ENCODE measurements at regions not wholly inside any gene's neighbourhood (a gene's known extent, or its start where the extent isn't known, plus 50 kb on each side); places are given as distances from the start of the nearest gene placed in this dataset.
A peak's percentile ranks its signal among the peaks of the same experiment; 100 is the strongest.

DNA sequence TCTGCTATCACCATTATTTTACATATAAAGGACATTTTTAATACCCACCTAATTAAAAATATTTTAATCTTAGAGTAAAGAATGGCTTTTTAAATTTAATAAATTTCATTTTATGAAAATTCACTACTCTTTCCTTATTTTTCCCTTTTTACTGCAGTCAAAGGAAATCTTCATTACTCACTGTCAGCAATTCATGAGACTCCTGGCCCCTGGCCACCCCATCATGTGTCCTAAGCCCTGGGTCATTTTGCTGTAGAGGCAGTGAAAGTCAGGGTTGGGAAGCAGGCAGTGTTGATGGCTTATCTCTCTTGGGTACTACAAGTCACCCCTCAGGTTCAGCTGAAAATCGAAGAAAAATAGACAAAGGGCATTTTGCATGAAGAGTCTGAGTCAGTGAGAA is 468.6 kb upstream of the CCL2 start:
- DNase-seq: peak in 4 of 7 donors; percentile 8 to 32 (median 16)

DNA sequence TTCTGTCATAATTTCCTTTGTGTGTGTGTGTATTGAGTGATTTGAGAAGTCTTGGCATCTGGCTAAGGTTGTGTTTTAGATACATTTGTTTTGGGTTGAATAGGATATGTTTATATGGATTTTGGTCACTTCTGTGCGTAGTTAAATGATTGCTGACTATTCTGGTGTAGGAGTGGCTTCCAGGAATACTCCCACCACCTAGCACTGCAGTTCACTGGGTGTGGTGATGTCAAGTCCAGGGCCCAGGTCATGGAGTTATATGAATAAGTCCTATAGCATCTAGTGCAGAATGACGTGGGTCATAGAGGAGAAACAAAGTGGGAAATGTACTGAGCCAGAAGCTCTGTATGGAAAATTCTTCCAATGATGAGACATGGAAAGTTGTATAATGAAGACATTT is 465.4 kb upstream of the CCL2 start:
- intact Hi-C loops (cut with DNase I): no loop called here
- WGBS, 4 donors: 38 to 63% (median 60%) methylated on average over 2 of the region's 2 CpGs
- DNase-seq: no peak

More for the DNA sequence above, 468.6 kb upstream of the CCL2 start:
- Histone ChIP-seq H3K27ac (no peak overlapping the region), H3K27me3 (no peaks in the 10 kb centered on the region), H3K36me3 (replicated peaks in 1 of 2) (no peaks in the 10 kb centered on the region), H3K4me3 (no peak overlapping the region), H3K4me1 (replicated peaks in 1 of 2) (no peaks in the 10 kb centered on the region), H3K9me3 (replicated peaks in 1 of 3) (no peaks in the 10 kb centered on the region)
- 43 to 64% (median 55%) methylated on average over 1 of the region's 1 CpG for WGBS, 4 donors
- intact Hi-C loops (cut with DNase I): no loop called here
- no peak for TF ChIP-seq POLR2A (IDR thresholded peaks at IDR 0.05)

DNA sequence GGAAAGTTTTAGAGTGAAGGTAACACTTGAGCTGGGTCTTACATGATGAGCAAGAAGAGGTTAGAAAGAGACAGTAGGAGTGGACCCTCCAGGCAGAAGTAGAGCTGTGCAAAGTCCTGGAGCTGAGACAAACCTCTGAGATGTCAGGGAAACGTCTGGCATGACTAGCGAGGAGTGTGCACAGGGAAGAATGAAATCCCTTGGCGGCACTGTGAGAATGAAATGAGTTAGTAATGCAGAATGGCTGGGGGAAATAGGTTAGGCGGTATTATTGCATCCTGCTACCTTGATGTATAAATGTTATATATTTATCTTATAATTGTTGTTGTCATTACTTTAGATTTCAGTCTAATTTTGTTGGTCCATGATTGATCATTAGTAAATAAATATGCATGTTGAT is 457.9 kb upstream of the CCL2 start:
- H3K27me3 ChIP-seq: peaks cover 4% of the 10 kb centered on the region
- H3K9me3 ChIP-seq (replicated peaks in 1 of 3): no peaks in the 10 kb centered on the region
- 58 to 80% (median 71%) methylated on average over 4 of the region's 4 CpGs for WGBS, 4 donors
- intact Hi-C loops (cut with DNase I): no loop called here
- H3K36me3 ChIP-seq (replicated peaks in 1 of 2): no peaks in the 10 kb centered on the region
- no peak for TF ChIP-seq POLR2A (IDR thresholded peaks at IDR 0.05)
- TF ChIP-seq, protein P1, sequence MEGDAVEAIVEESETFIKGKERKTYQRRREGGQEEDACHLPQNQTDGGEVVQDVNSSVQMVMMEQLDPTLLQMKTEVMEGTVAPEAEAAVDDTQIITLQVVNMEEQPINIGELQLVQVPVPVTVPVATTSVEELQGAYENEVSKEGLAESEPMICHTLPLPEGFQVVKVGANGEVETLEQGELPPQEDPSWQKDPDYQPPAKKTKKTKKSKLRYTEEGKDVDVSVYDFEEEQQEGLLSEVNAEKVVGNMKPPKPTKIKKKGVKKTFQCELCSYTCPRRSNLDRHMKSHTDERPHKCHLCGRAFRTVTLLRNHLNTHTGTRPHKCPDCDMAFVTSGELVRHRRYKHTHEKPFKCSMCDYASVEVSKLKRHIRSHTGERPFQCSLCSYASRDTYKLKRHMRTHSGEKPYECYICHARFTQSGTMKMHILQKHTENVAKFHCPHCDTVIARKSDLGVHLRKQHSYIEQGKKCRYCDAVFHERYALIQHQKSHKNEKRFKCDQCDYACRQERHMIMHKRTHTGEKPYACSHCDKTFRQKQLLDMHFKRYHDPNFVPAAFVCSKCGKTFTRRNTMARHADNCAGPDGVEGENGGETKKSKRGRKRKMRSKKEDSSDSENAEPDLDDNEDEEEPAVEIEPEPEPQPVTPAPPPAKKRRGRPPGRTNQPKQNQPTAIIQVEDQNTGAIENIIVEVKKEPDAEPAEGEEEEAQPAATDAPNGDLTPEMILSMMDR (IDR thresholded peaks at IDR 0.05): no peak
- H3K4me3 ChIP-seq: no peak overlapping the region
- H3K27ac ChIP-seq: no peak overlapping the region
- H3K4me1 ChIP-seq (replicated peaks in 1 of 2): no peaks in the 10 kb centered on the region
- DNase-seq: no peak

More for the DNA sequence above, 465.4 kb upstream of the CCL2 start:
- H3K9me3 ChIP-seq (replicated peaks in 1 of 3): no peaks in the 10 kb centered on the region
- no peak overlapping the region for H3K4me3 ChIP-seq
- no peaks in the 10 kb centered on the region for H3K4me1 ChIP-seq (replicated peaks in 1 of 2)
- peaks cover 4% of the 10 kb centered on the region for H3K27me3 ChIP-seq
- TF ChIP-seq, protein P1 (IDR thresholded peaks at IDR 0.05): no peak
- TF ChIP-seq POLR2A (IDR thresholded peaks at IDR 0.05): no peak
- H3K27ac ChIP-seq: no peak overlapping the region
- H3K36me3 ChIP-seq (replicated peaks in 1 of 2): no peaks in the 10 kb centered on the region

DNA sequence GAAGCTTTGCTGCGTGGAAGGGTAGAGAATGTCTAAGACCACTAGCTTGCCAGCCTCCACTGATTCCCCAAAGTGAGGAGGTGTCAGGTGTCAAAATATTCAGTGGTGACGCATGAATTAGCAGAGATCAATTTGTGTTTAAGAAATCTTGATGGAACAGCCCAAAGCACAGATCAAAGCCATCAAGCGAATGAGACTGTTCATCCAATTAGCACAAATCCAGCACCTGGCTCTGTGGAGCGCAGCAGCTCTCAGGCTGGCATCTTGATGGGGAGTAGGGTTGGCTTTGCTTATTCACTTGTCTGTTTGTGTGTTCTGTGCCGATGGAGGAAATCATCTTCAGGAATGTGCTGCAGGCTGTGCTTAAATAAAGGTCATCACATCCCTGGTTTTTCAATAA is 456.8 kb upstream of the CCL2 start:
- WGBS, 4 donors: 77 to 82% (median 80%) methylated on average over 5 of the region's 5 CpGs

More for the DNA sequence above, 456.8 kb upstream of the CCL2 start:
- no peaks in the 10 kb centered on the region for H3K9me3 ChIP-seq (replicated peaks in 1 of 3)
- no peak overlapping the region for H3K4me3 ChIP-seq
- DNase-seq: no peak
- no peaks in the 10 kb centered on the region for H3K4me1 ChIP-seq (replicated peaks in 1 of 2)
- TF ChIP-seq, protein P1 (IDR thresholded peaks at IDR 0.05): no peak
- H3K36me3 ChIP-seq (replicated peaks in 1 of 2): no peaks in the 10 kb centered on the region
- intact Hi-C loops (cut with DNase I): no loop called here
- H3K27ac ChIP-seq: no peak overlapping the region
- H3K27me3 ChIP-seq: peaks cover 3% of the 10 kb centered on the region
